ENCODE measurements at regions not wholly inside any gene's neighbourhood (a gene's known extent, or its start where the extent isn't known, plus 50 kb on each side); places are given as distances from the start of the nearest gene placed in this dataset.

GRCh38 chr6:117077300-117077699 lies 188.1 kb upstream of the VGLL2 start:
- H3K4me1 ChIP-seq (ENCODE audit: control insufficient read depth, low read length) = no peaks in the 10 kb centered on the region
- no peaks in the 10 kb centered on the region for H3K36me3 ChIP-seq (ENCODE audit: control insufficient read depth, low read length)
- no peaks in the 10 kb centered on the region for H4K20me1 ChIP-seq (ENCODE audit: control insufficient read depth, insufficient read depth, low read depth, low read length)
- no peaks in the 10 kb centered on the region for H3K9me2 ChIP-seq (replicated peaks; ENCODE audit: control insufficient read depth, low read length)
- H3K27ac ChIP-seq (ENCODE audit: low read depth, low read length) = no peak overlapping the region
- no peaks in the 10 kb centered on the region for H3K79me2 ChIP-seq (ENCODE audit: control insufficient read depth, low read length)
- H3K27me3 ChIP-seq (ENCODE audit: control insufficient read depth, low read length) = no peaks in the 10 kb centered on the region
- TF ChIP-seq CTCF (IDR thresholded peaks at IDR 0.05; ENCODE audit: low read depth, low read length, poor library complexity, severe bottlenecking) = no peak
- no peak for TF ChIP-seq EZH2phosphoT487 (IDR thresholded peaks at IDR 0.05; ENCODE audit: borderline replicate concordance, low read length)
- no peaks in the 10 kb centered on the region for H3K9me3 ChIP-seq (ENCODE audit: control insufficient read depth, insufficient read depth, low read length)
- no peak overlapping the region for H3K4me3 ChIP-seq (ENCODE audit: low read length)
- H3F3A ChIP-seq (ENCODE audit: control insufficient read depth, insufficient read depth) = no peaks in the 10 kb centered on the region
- no peak overlapping the region for H3K4me2 ChIP-seq (ENCODE audit: low read length)

- no peaks in the 10 kb centered on the region for H3K27me3 ChIP-seq (ENCODE audit: control insufficient read depth, low read length)
- H3K79me2 ChIP-seq (ENCODE audit: control insufficient read depth, low read length) = no peaks in the 10 kb centered on the region
- H3K9me3 ChIP-seq (ENCODE audit: control insufficient read depth, insufficient read depth, low read length) = no peaks in the 10 kb centered on the region
- no peak overlapping the region for H3K4me3 ChIP-seq (ENCODE audit: low read length)
- H3K27ac ChIP-seq (ENCODE audit: low read depth, low read length) = no peak overlapping the region
- no peaks in the 10 kb centered on the region for H3K36me3 ChIP-seq (ENCODE audit: control insufficient read depth, low read length)
- no peaks in the 10 kb centered on the region for H4K20me1 ChIP-seq (ENCODE audit: control insufficient read depth, insufficient read depth, low read depth, low read length)
- H3F3A ChIP-seq (ENCODE audit: control insufficient read depth, insufficient read depth) = no peaks in the 10 kb centered on the region
- H3K9me2 ChIP-seq (replicated peaks; ENCODE audit: control insufficient read depth, low read length) = no peaks in the 10 kb centered on the region
- no peaks in the 10 kb centered on the region for H3K4me1 ChIP-seq (ENCODE audit: control insufficient read depth, low read length)
- TF ChIP-seq EZH2phosphoT487 (IDR thresholded peaks at IDR 0.05; ENCODE audit: borderline replicate concordance, low read length) (no peak), CTCF (IDR thresholded peaks at IDR 0.05; ENCODE audit: low read depth, low read length, poor library complexity, severe bottlenecking) (no peak)
- H3K4me2 ChIP-seq (ENCODE audit: low read length) = no peak overlapping the region
These were observed 186.7 kb upstream of the VGLL2 start for GRCh38 chr6:117078624-117079023.

GRCh38 chr6:117079951-117080350 lies 185.4 kb upstream of the VGLL2 start:
- TF ChIP-seq EZH2phosphoT487 (IDR thresholded peaks at IDR 0.05; ENCODE audit: borderline replicate concordance, low read length) (no peak), CTCF (IDR thresholded peaks at IDR 0.05; ENCODE audit: low read depth, low read length, poor library complexity, severe bottlenecking) (no peak)
- H4K20me1 ChIP-seq (ENCODE audit: control insufficient read depth, insufficient read depth, low read depth, low read length) = no peaks in the 10 kb centered on the region

GRCh38 chr6:117089604-117090003 lies 175.8 kb upstream of the VGLL2 start:
- Histone ChIP-seq H3K4me1 (ENCODE audit: control insufficient read depth, low read length) (no peaks in the 10 kb centered on the region), H3K9me2 (replicated peaks; ENCODE audit: control insufficient read depth, low read length) (no peaks in the 10 kb centered on the region), H3K27me3 (ENCODE audit: control insufficient read depth, low read length) (no peaks in the 10 kb centered on the region), H3K79me2 (ENCODE audit: control insufficient read depth, low read length) (no peaks in the 10 kb centered on the region), H3K9me3 (ENCODE audit: control insufficient read depth, insufficient read depth, low read length) (no peaks in the 10 kb centered on the region), H3K4me3 (ENCODE audit: low read length) (no peak overlapping the region), H3K27ac (ENCODE audit: low read depth, low read length) (no peak overlapping the region), H3K4me2 (ENCODE audit: low read length) (no peak overlapping the region), H3K36me3 (ENCODE audit: control insufficient read depth, low read length) (no peaks in the 10 kb centered on the region), H3F3A (ENCODE audit: control insufficient read depth, insufficient read depth) (no peaks in the 10 kb centered on the region), H4K20me1 (ENCODE audit: control insufficient read depth, insufficient read depth, low read depth, low read length) (no peaks in the 10 kb centered on the region)
- no peak for TF ChIP-seq EZH2phosphoT487 (IDR thresholded peaks at IDR 0.05; ENCODE audit: borderline replicate concordance, low read length)
- TF ChIP-seq CTCF (IDR thresholded peaks at IDR 0.05; ENCODE audit: low read depth, low read length, poor library complexity, severe bottlenecking) = no peak

More at GRCh38 chr6:117079951-117080350, 185.4 kb upstream of the VGLL2 start:
- H3K36me3 ChIP-seq (ENCODE audit: control insufficient read depth, low read length) = no peaks in the 10 kb centered on the region
- no peak overlapping the region for H3K4me3 ChIP-seq (ENCODE audit: low read length)
- H3K27ac ChIP-seq (ENCODE audit: low read depth, low read length) = no peak overlapping the region
- no peaks in the 10 kb centered on the region for H3F3A ChIP-seq (ENCODE audit: control insufficient read depth, insufficient read depth)
- H3K27me3 ChIP-seq (ENCODE audit: control insufficient read depth, low read length) = no peaks in the 10 kb centered on the region
- no peaks in the 10 kb centered on the region for H3K9me2 ChIP-seq (replicated peaks; ENCODE audit: control insufficient read depth, low read length)
- H3K79me2 ChIP-seq (ENCODE audit: control insufficient read depth, low read length) = no peaks in the 10 kb centered on the region
- no peaks in the 10 kb centered on the region for H3K4me1 ChIP-seq (ENCODE audit: control insufficient read depth, low read length)
- no peaks in the 10 kb centered on the region for H3K9me3 ChIP-seq (ENCODE audit: control insufficient read depth, insufficient read depth, low read length)
- no peak overlapping the region for H3K4me2 ChIP-seq (ENCODE audit: low read length)
